ENCODE measurements at regions not wholly inside any gene's neighbourhood (a gene's known extent, or its start where the extent isn't known, plus 50 kb on each side); places are given as distances from the start of the nearest gene placed in this dataset.

DNA sequence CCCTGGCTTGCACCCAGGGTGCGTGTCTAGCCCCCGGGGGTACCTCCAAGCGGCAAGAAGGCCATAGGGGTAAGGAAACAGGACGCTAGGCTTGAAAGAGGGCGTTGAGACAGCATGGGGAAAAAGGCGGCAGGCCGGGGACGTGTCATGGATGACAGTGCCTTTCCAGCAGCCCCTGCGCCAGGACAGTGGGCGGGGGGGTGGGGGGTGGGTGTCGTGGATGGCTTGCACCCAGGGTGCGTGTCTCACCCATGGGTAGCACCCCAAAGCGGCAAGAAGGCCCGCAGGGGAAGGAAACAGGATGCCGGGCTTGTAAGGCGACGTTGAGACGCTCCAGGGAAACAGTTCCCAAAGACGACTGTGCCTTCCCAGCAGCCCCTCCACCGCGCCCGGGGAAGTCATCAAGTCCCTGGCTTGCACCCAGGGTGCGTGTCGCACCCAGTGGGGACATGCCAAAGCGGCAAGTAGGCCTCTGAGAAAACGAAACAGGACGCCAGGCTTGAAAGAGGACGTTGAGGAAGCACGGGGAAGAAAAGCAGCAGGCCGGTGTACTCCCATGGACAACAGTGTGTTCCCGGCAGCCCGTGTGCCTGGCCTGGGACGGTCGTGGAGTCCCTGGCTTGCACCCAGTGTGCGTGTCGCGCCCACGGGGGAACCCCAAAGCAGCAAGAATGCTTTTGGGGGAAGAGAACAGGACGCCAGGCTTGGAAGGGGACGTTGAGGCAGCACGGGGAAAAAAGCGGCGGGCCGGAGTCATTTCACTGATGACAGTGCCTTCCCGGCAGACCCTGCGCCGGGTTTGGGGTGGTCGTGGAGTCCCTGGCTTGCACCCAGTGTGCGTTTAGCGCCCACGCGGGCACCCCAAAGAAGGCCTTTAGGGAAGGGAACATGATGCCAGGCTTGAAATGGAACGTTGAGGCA is 163.5 kb upstream of the ALG10B start (continued):
- TF ChIP-seq CHD2 (IDR thresholded peaks at IDR 0.05; ENCODE audit: low read length) (no peak), POLR2AphosphoS5 (IDR thresholded peaks at IDR 0.05; ENCODE audit: low read depth, low read length) (no peak)
